ENCODE measurements at regions not wholly inside any gene's neighbourhood (a gene's known extent, or its start where the extent isn't known, plus 50 kb on each side); places are given as distances from the start of the nearest gene placed in this dataset.

GRCh38 chr19:30226464-30227011 is 145.6 kb upstream of the ZNF536 start:
- TF ChIP-seq MAZ (IDR thresholded peaks at IDR 0.05; ENCODE audit: borderline replicate concordance, low read depth, low read length): no peak
- no peak for TF ChIP-seq CTCF (IDR thresholded peaks at IDR 0.05)
- TF ChIP-seq RCOR1 (IDR thresholded peaks at IDR 0.05; ENCODE audit: low read depth, low read length): no peak
- no peak for TF ChIP-seq MYC (IDR thresholded peaks at IDR 0.05; ENCODE audit: borderline replicate concordance, low read length)
- TF ChIP-seq EP300 (IDR thresholded peaks at IDR 0.05): no peak
- no peak for TF ChIP-seq REST (IDR thresholded peaks at IDR 0.05)
- TF ChIP-seq PBX3 (IDR thresholded peaks at IDR 0.05): no peak
- no peak for TF ChIP-seq NR3C1 (IDR thresholded peaks at IDR 0.05)
- no peak for TF ChIP-seq MAFK (IDR thresholded peaks at IDR 0.05; ENCODE audit: partially characterized antibody)
- TF ChIP-seq POLR2A (IDR thresholded peaks at IDR 0.05; ENCODE audit: low read length): no peak
- no peak for TF ChIP-seq POLR2AphosphoS2 (conservative IDR thresholded peaks at IDR 0.05; ENCODE audit: low read length)
- TF ChIP-seq EHMT2 (IDR thresholded peaks at IDR 0.05; ENCODE audit: low read depth): no peak

All from A549 (cell line).